Ishikawa (cell line): ENCODE measurements at regions not wholly inside any gene's neighbourhood (a gene's known extent, or its start where the extent isn't known, plus 50 kb on each side); places are given as distances from the start of the nearest gene placed in this dataset.

ENCODE experiments used
- CEBPB ChIP-seq: IDR thresholded peaks from 2 replicates; pipeline ENCODE4 v1.6.1; 2012
- CREB1 ChIP-seq: IDR thresholded peaks from 2 replicates; pipeline ENCODE4 v1.6.1; 2012; ENCODE audit warnings: low read depth
- EGR1 ChIP-seq: IDR thresholded peaks from 2 replicates; pipeline ENCODE4 v1.6.1; 2012
- EP300 ChIP-seq: IDR thresholded peaks from 2 replicates; pipeline ENCODE4 v1.6.1; 2012; ENCODE audit warnings: borderline replicate concordance
- MAX ChIP-seq: IDR thresholded peaks from 2 replicates; pipeline ENCODE4 v1.6.1; 2012
- RAD21 ChIP-seq: IDR thresholded peaks from 2 replicates; pipeline ENCODE4 v1.6.1; 2012; ENCODE audit warnings: low read depth
- REST ChIP-seq: IDR thresholded peaks from 2 replicates; pipeline ENCODE4 v1.6.1; 2012; ENCODE audit warnings: low read depth, mild to moderate bottlenecking
- TAF1 ChIP-seq: IDR thresholded peaks from 2 replicates; pipeline ENCODE4 v1.6.1; 2012; ENCODE audit warnings: low read depth, mild to moderate bottlenecking
- TCF12 ChIP-seq: IDR thresholded peaks from 2 replicates; pipeline ENCODE4 v1.6.1; 2012; ENCODE audit warnings: low read depth
- TEAD4 ChIP-seq: IDR thresholded peaks from 2 replicates; pipeline ENCODE4 v1.6.1; 2012
- YY1 ChIP-seq: IDR thresholded peaks from 2 replicates; pipeline ENCODE4 v1.6.1; 2012; ENCODE audit warnings: low read depth
- ZBTB7A ChIP-seq: IDR thresholded peaks from 2 replicates; pipeline ENCODE4 v1.6.1; 2012; ENCODE audit warnings: low read depth

DNA sequence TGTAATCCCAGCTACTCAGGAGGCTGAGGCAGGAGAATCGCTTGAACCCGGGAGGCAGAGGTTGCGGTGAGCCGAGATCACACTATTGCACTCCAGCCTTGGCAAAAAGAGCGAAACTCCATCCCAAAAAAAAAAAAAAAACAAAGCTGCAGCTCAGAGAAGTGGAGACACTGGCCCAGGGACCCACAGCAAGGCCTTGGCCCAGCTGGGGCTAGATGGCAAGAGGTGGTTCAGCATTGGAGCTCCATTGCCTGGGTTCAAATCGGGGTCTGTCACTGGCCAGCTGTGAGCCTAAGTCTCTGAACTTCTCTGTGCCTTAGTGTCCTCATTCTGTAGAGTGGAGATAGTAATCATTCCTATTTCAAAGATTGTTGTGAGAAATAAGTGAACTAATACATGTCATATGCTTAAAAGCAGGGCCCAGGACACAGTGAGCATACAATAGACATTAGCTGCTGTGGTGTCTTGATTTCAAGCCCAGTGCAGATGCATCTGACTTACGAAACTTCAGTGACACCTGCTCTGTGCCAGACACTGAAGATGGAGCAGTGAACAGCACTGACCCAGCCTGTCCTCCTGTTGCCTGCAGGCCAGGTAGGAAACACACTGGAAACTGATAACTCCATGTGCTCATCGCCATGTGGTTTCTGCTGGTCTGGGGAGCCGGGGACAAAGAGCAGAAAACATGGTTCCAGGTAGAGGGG lies 127.7 kb downstream of the C9orf50 start:
- TF ChIP-seq EP300, result no peak
- TF ChIP-seq CEBPB, result no peak
- TF ChIP-seq RAD21, result no peak
- no peak for TF ChIP-seq MAX
- no peak for TF ChIP-seq EGR1
- TF ChIP-seq REST, result no peak
- TF ChIP-seq TCF12, result no peak
- no peak for TF ChIP-seq YY1
- TF ChIP-seq TEAD4, result no peak
- TF ChIP-seq ZBTB7A, result no peak
- TF ChIP-seq TAF1, result no peak
- no peak for TF ChIP-seq CREB1
